ENCODE measurements at regions not wholly inside any gene's neighbourhood (a gene's known extent, or its start where the extent isn't known, plus 50 kb on each side); places are given as distances from the start of the nearest gene placed in this dataset.
"Not testable (repeated sequence)": the region's sequence is repeated elsewhere in the genome, so short reads cannot be mapped to it uniquely, and the experiment has no call there.

- no peak for ATAC-seq
- CTCF ChIA-PET, result interaction anchor here (1.4 to 1.5 kb wide), 2 partner anchors 10 to 89 kb away, joined by 4 to 5 read pairs; no protein-coding TSS in a partner anchor
- Mint-ChIP-seq H3K27ac (no peak overlapping the region), H3K36me3 (peaks cover 14% of the 10 kb centered on the region), H3K4me3 (no peak overlapping the region), H3K4me1 (no peaks in the 10 kb centered on the region), H3K9me3 (peaks cover 19% of the 10 kb centered on the region), H3K27me3 (ENCODE audit: low read depth) (no peaks in the 10 kb centered on the region)
- no peak for TF ChIP-seq ATF6 (CRISPR knock-in tag; IDR thresholded peaks at IDR 0.05)
- no peak for TF ChIP-seq ELF4 (CRISPR knock-in tag; IDR thresholded peaks at IDR 0.05; ENCODE audit: low read depth)
- no peak for TF ChIP-seq ZNF232 (CRISPR knock-in tag; IDR thresholded peaks at IDR 0.05)
- POLR2A ChIA-PET, result no interaction called here
- peak; percentile 0 for DNase-seq (ENCODE audit: low spot score)
Observed at GRCh38 chr17:77341069-77341541, 200.3 kb downstream of the SEC14L1 start.

- CTCF ChIA-PET, POLR2A ChIA-PET, H3K4me1 Mint-ChIP-seq: not testable (repeated sequence)
Observed at GRCh38 chr17:77342656-77342990, 201.9 kb downstream of the SEC14L1 start.

GRCh38 chr17:77343031-77343800 lies 202.4 kb downstream of the SEC14L1 start:
- no peak for ATAC-seq
- peaks cover 16% of the 10 kb centered on the region for H3K9me3 Mint-ChIP-seq

More at GRCh38 chr17:77342656-77342990, 201.9 kb downstream of the SEC14L1 start:
- ATAC-seq; H3K27me3 Mint-ChIP-seq (ENCODE audit: low read depth); H3K4me3 Mint-ChIP-seq; DNase-seq (ENCODE audit: low spot score): not testable (repeated sequence)
- Mint-ChIP-seq H3K27ac (peak overlapping the region; percentile 7; the same call in 1 of the 2 replicates), H3K36me3 (peaks cover 12% of the 10 kb centered on the region), H3K9me3 (peaks cover 16% of the 10 kb centered on the region)

GRCh38 chr17:77344038-77344437 lies 203.3 kb downstream of the SEC14L1 start:
- POLR2A ChIA-PET, result no interaction called here
- Mint-ChIP-seq H3K27me3 (ENCODE audit: low read depth) (no peaks in the 10 kb centered on the region), H3K27ac (no peak overlapping the region), H3K36me3 (peaks cover 12% of the 10 kb centered on the region), H3K4me1 (no peaks in the 10 kb centered on the region), H3K9me3 (peaks cover 16% of the 10 kb centered on the region), H3K4me3 (no peak overlapping the region)
- TF ChIP-seq GRHL2 (CRISPR knock-in tag; IDR thresholded peaks at IDR 0.05; ENCODE audit: insufficient replicate concordance, severe bottlenecking), result no peak
- no peak for ATAC-seq
- DNase-seq (ENCODE audit: low spot score), result no peak
- CTCF ChIA-PET, result no interaction called here

More at GRCh38 chr17:77343031-77343800, 202.4 kb downstream of the SEC14L1 start:
- Mint-ChIP-seq H3K4me1 (no peaks in the 10 kb centered on the region), H3K36me3 (peaks cover 12% of the 10 kb centered on the region), H3K27me3 (ENCODE audit: low read depth) (no peaks in the 10 kb centered on the region), H3K27ac (peak overlapping the region; percentile 7; the same call in 1 of the 2 replicates), H3K4me3 (no peak overlapping the region)
- peak; percentile 5 for DNase-seq (ENCODE audit: low spot score)
- CTCF ChIA-PET, result no interaction called here
- TF ChIP-seq PRRX2 (CRISPR knock-in tag; IDR thresholded peaks at IDR 0.05), result no peak
- no peak for TF ChIP-seq GTF2I (CRISPR knock-in tag; conservative IDR thresholded peaks at IDR 0.05)
- no peak for TF ChIP-seq ZNF121 (CRISPR knock-in tag; IDR thresholded peaks at IDR 0.05)
- TF ChIP-seq GABPB1 (CRISPR knock-in tag; IDR thresholded peaks at IDR 0.05), result no peak
- POLR2A ChIA-PET, result no interaction called here

GRCh38 chr17:77345260-77345910 lies 204.6 kb downstream of the SEC14L1 start:
- ChIA-PET CTCF (interaction anchor here (1.7 kb wide), 1 partner anchor 14 kb away, joined by 6 read pairs; no protein-coding TSS in a partner anchor), POLR2A (interaction anchor here (0.6 kb wide), 1 partner anchor 18 kb away, joined by 4 read pairs; no protein-coding TSS in a partner anchor)
- no peak for TF ChIP-seq AR (CRISPR knock-in tag; IDR thresholded peaks at IDR 0.05)
- no peak for TF ChIP-seq GABPB1 (CRISPR knock-in tag; IDR thresholded peaks at IDR 0.05)
- H3K4me3 Mint-ChIP-seq, result no peak overlapping the region
- peaks cover 16% of the 10 kb centered on the region for H3K9me3 Mint-ChIP-seq
- H3K36me3 Mint-ChIP-seq, result peaks cover 12% of the 10 kb centered on the region
- no peak for ATAC-seq
- H3K4me1 Mint-ChIP-seq, result peaks cover 6% of the 10 kb centered on the region
- no peak overlapping the region for H3K27ac Mint-ChIP-seq
- no peaks in the 10 kb centered on the region for H3K27me3 Mint-ChIP-seq (ENCODE audit: low read depth)
- DNase-seq (ENCODE audit: low spot score), result peak; percentile 1

Data from WTC11 (cell line).